H1 (cell line): ENCODE measurements at regions not wholly inside any gene's neighbourhood (a gene's known extent, or its start where the extent isn't known, plus 50 kb on each side); places are given as distances from the start of the nearest gene placed in this dataset.

Experiments
- CTCF ChIA-PET: fragments of 300-600 bp; sonication (Branson Sonifier 250); formaldehyde crosslinking; loops from one replicate; lab custom pipeline; 2021; ENCODE audit not compliant: partially characterized antibody; lab: Charles Lee
- POLR2A ChIA-PET: fragments of 300-600 bp; sonication (Branson Sonifier 250); formaldehyde crosslinking; loops from one replicate; lab custom pipeline; 2021; ENCODE audit warnings: inconsistent platforms; ENCODE audit not compliant: partially characterized antibody; lab: Charles Lee
- DNase-seq, 2 experiments: peaks; one replicate each; pipeline versions ENCODE4 v3.0.0 to v3.0.0-alpha.2; 2010 to 2022; ENCODE audit warnings: low spot score in 2 of 2, low read depth in 1 of 2, mixed read lengths in 1 of 2
- FAIRE-seq: peaks from 2 replicates; lab custom pipeline; 2011; peaks lifted over from hg19 to GRCh38; lab: Jason Lieb, UNC
- H2AFZ ChIP-seq: 2 replicates; pipeline ENCODE4 v1.8.1; 2012; ENCODE audit warnings: low read length, inconsistent platforms
- H2AK5ac ChIP-seq: 2 replicates; pipeline ENCODE4 v1.6.1; 2013; ENCODE audit warnings: low read depth, low read length
- H2BK120ac ChIP-seq: replicated peaks from 2 replicates; pipeline ENCODE3; 2013; ENCODE audit warnings: low read depth, low read length, inconsistent platforms
- H2BK12ac ChIP-seq: 2 replicates; pipeline ENCODE4 v1.6.1; 2013; ENCODE audit warnings: low read depth, low read length
- H2BK15ac ChIP-seq: 2 replicates; pipeline ENCODE4 v1.6.1; 2013; ENCODE audit warnings: low read length
- H2BK20ac ChIP-seq: 2 replicates; pipeline ENCODE4 v1.6.1; 2013; ENCODE audit warnings: low read length
- H2BK5ac ChIP-seq: 2 replicates; pipeline ENCODE4 v1.6.1; 2013; ENCODE audit warnings: low read depth, low read length
- H3K14ac ChIP-seq: 2 replicates; pipeline ENCODE4 v1.6.1; 2013; ENCODE audit warnings: inconsistent platforms; ENCODE audit not compliant: insufficient read length
- H3K18ac ChIP-seq: 2 replicates; pipeline ENCODE4 v1.6.1; 2013; ENCODE audit warnings: low read length; ENCODE audit errors: extremely low read depth
- H3K23ac ChIP-seq: 2 replicates; pipeline ENCODE4 v1.6.1; 2013; ENCODE audit warnings: inconsistent platforms; ENCODE audit not compliant: insufficient read length
- H3K23me2 ChIP-seq: 2 replicates; pipeline ENCODE4 v1.6.1; 2013; ENCODE audit warnings: low read depth, low read length
- H3K27ac ChIP-seq: 2 replicates; pipeline ENCODE4 v1.6.1; 2011; ENCODE audit warnings: low read depth, low read length, inconsistent platforms
- H3K27me3 ChIP-seq, 4 experiments: replicated peaks in 1 of 4; 1 replicate in 1 of 4; 2 replicates in 3 of 4; pipeline versions ENCODE4 v1.6.1 to v1.8.1; 2011 to 2013; ENCODE audit warnings: low read length in 3 of 4, mild to moderate bottlenecking in 3 of 4, inconsistent platforms in 2 of 4, mixed read lengths in 2 of 4, moderate library complexity in 1 of 4; ENCODE audit not compliant: control insufficient read depth in 3 of 4, insufficient read depth in 3 of 4; ENCODE audit errors: extremely low read depth in 1 of 4
- H3K36me3 ChIP-seq, 4 experiments: 2 replicates each; pipeline versions ENCODE4 v1.6.1 to v1.8.1; 2011 to 2013; ENCODE audit warnings: mild to moderate bottlenecking in 4 of 4, low read length in 3 of 4, moderate library complexity in 2 of 4, control low read depth in 1 of 4, inconsistent platforms in 1 of 4; ENCODE audit not compliant: insufficient read depth in 4 of 4, control insufficient read depth in 2 of 4
- H3K4ac ChIP-seq: replicated peaks from 2 replicates; pipeline ENCODE3; 2013; ENCODE audit warnings: low read length, low read depth, mixed read lengths, inconsistent platforms; ENCODE audit not compliant: insufficient read length
- H3K4me1 ChIP-seq, 4 experiments: replicated peaks in 1 of 4; 1 replicate in 1 of 4; 2 replicates in 3 of 4; pipeline versions ENCODE4 v1.6.1 to v1.8.1; 2011 to 2013; ENCODE audit warnings: low read length in 3 of 4, inconsistent platforms in 2 of 4, mixed read lengths in 1 of 4; ENCODE audit not compliant: insufficient read depth in 4 of 4, control insufficient read depth in 3 of 4
- H3K4me2 ChIP-seq, 2 experiments: 2 replicates each; pipeline versions ENCODE4 v1.6.1 to v1.8.1; 2011 to 2013; ENCODE audit warnings: low read depth in 2 of 2, low read length in 2 of 2, control low read depth in 1 of 2, inconsistent platforms in 1 of 2, mild to moderate bottlenecking in 1 of 2; ENCODE audit not compliant: insufficient read depth in 1 of 2
- H3K4me3 ChIP-seq, 4 experiments: fragments of 200-600, 300-600 bp in 1 of 4; sonication (generic), shearing (Covaris generic), sonication (Bioruptor Twin) in 1 of 4; 2 replicates each; pipeline versions ENCODE4 v1.5.1 to v1.8.1; 2011 to 2016; ENCODE audit warnings: low read length in 4 of 4, low read depth in 3 of 4, control low read depth in 2 of 4, inconsistent platforms in 2 of 4, mild to moderate bottlenecking in 2 of 4, mixed read lengths in 1 of 4, moderate library complexity in 1 of 4; ENCODE audit not compliant: insufficient read depth in 2 of 4; ENCODE audit errors: extremely low read depth in 1 of 4
- H3K56ac ChIP-seq: replicated peaks from 2 replicates; pipeline ENCODE3; 2013; ENCODE audit warnings: low read depth, mild to moderate bottlenecking, mixed read lengths, low read length, inconsistent platforms; ENCODE audit not compliant: insufficient read length
- H3K79me1 ChIP-seq: 2 replicates; pipeline ENCODE4 v1.6.1; 2013; ENCODE audit warnings: low read depth, low read length, control low read depth
- H3K79me2 ChIP-seq, 2 experiments: 2 replicates each; pipeline versions ENCODE4 v1.6.1 to v1.8.1; 2012 to 2013; ENCODE audit warnings: low read length in 2 of 2, mild to moderate bottlenecking in 2 of 2, inconsistent platforms in 1 of 2; ENCODE audit not compliant: insufficient read depth in 2 of 2, control insufficient read depth in 1 of 2
- H3K9ac ChIP-seq, 4 experiments: replicated peaks in 1 of 4; 1 replicate in 1 of 4; 2 replicates in 3 of 4; pipeline versions ENCODE4 v1.6.1 to v1.8.1; 2011 to 2013; ENCODE audit warnings: low read depth in 3 of 4, low read length in 3 of 4, control low read depth in 2 of 4, mild to moderate bottlenecking in 2 of 4, moderate library complexity in 2 of 4, inconsistent platforms in 1 of 4; ENCODE audit errors: extremely low read depth in 1 of 4
- H3K9me3 ChIP-seq, 2 experiments: 2 replicates each; pipeline versions ENCODE4 v1.6.1 to v1.8.1; 2012 to 2013; ENCODE audit warnings: mild to moderate bottlenecking in 2 of 2, moderate library complexity in 2 of 2, control low read depth in 1 of 2, inconsistent platforms in 1 of 2, low read depth in 1 of 2, low read length in 1 of 2, mixed read lengths in 1 of 2; ENCODE audit not compliant: insufficient read depth in 2 of 2
- H4K20me1 ChIP-seq, 2 experiments: replicated peaks in 1 of 2; 2 replicates each; pipeline versions ENCODE3 to v1.8.1; 2011 to 2013; ENCODE audit warnings: inconsistent platforms in 2 of 2, low read length in 2 of 2, mild to moderate bottlenecking in 1 of 2; ENCODE audit not compliant: insufficient read depth in 2 of 2, control insufficient read depth in 1 of 2
- H4K5ac ChIP-seq: 2 replicates; pipeline ENCODE4 v1.6.1; 2013; ENCODE audit warnings: low read length, low read depth, mixed read lengths, inconsistent platforms; ENCODE audit not compliant: insufficient read length
- H4K8ac ChIP-seq: 2 replicates; pipeline ENCODE4 v1.8.0; 2013; ENCODE audit warnings: mild to moderate bottlenecking, moderate library complexity, low read length, inconsistent platforms; ENCODE audit not compliant: insufficient read depth; ENCODE audit errors: extremely low read depth
- H4K91ac ChIP-seq: replicated peaks from 2 replicates; pipeline ENCODE3; 2013; ENCODE audit warnings: low read length, mixed read lengths, inconsistent platforms; ENCODE audit not compliant: insufficient read length
- BACH1 ChIP-seq: IDR thresholded peaks from 2 replicates; pipeline ENCODE4 v1.6.1; 2012; ENCODE audit warnings: low read length, improper control_type of control experiment
- BCL11A ChIP-seq, 2 experiments: IDR thresholded peaks; one replicate each; pipeline ENCODE4 v1.6.1; 2011; ENCODE audit warnings: low read depth in 2 of 2, low read length in 2 of 2, mild to moderate bottlenecking in 2 of 2
- CEBPB ChIP-seq: IDR thresholded peaks from 2 replicates; pipeline ENCODE4 v1.6.1; 2012; ENCODE audit warnings: low read depth, low read length
- EZH2 ChIP-seq: fragments of 200-600 bp; sonication (generic); IDR thresholded peaks from 2 replicates; pipeline ENCODE4 v1.7.1; 2012; ENCODE audit warnings: low read depth, mild to moderate bottlenecking, moderate library complexity, low read length, inconsistent platforms; ENCODE audit not compliant: severe bottlenecking
- GTF2F1 ChIP-seq: IDR thresholded peaks from 2 replicates; pipeline ENCODE4 v1.6.1; 2012; ENCODE audit warnings: low read depth, low read length, improper control_type of control experiment, borderline replicate concordance
- HDAC6 ChIP-seq: IDR thresholded peaks from one replicate; pipeline ENCODE4 v1.7.1; 2012; ENCODE audit warnings: low read depth, mild to moderate bottlenecking, inconsistent platforms, low read length, moderate library complexity
- NANOG ChIP-seq: IDR thresholded peaks from 2 replicates; pipeline ENCODE4 v1.6.1; 2011; ENCODE audit warnings: low read length, low read depth, mild to moderate bottlenecking, inconsistent platforms; ENCODE audit not compliant: insufficient read depth, poor library complexity, severe bottlenecking
- RAD21 ChIP-seq, 2 experiments: IDR thresholded peaks in 1 of 2; conservative IDR thresholded peaks in 1 of 2; 2 replicates each; pipeline ENCODE4 v1.6.1; 2011; ENCODE audit warnings: low read depth in 2 of 2, low read length in 2 of 2, improper control_type of control experiment in 1 of 2, inconsistent platforms in 1 of 2, mild to moderate bottlenecking in 1 of 2, moderate library complexity in 1 of 2
- RFX5 ChIP-seq: IDR thresholded peaks from 2 replicates; pipeline ENCODE4 v1.6.1; 2011; ENCODE audit warnings: low read depth, low read length, improper control_type of control experiment, borderline replicate concordance
- SIN3A ChIP-seq, 2 experiments: IDR thresholded peaks in 1 of 2; conservative IDR thresholded peaks in 1 of 2; 2 replicates each; pipeline ENCODE4 v1.6.1; 2011 to 2012; ENCODE audit warnings: low read length in 2 of 2, improper control_type of control experiment in 1 of 2, low read depth in 1 of 2, mild to moderate bottlenecking in 1 of 2
- SIRT6 ChIP-seq: IDR thresholded peaks from one replicate; pipeline ENCODE4 v1.7.1; 2012; ENCODE audit warnings: low read length, inconsistent platforms
- SIX5 ChIP-seq: IDR thresholded peaks from 2 replicates; pipeline ENCODE4 v1.6.1; 2011; ENCODE audit warnings: mild to moderate bottlenecking, low read depth, low read length
- TAF7 ChIP-seq: optimal IDR thresholded peaks from 2 replicates; pipeline ENCODE3; 2011; ENCODE audit warnings: low read depth, mild to moderate bottlenecking, inconsistent platforms, low read length, moderate library complexity, borderline replicate concordance
- TCF12 ChIP-seq: IDR thresholded peaks from 2 replicates; pipeline ENCODE4 v1.6.1; 2011; ENCODE audit warnings: low read depth, mild to moderate bottlenecking, low read length
- WGBS, 2 experiments: shearing (Covaris generic) in 1 of 2; methylation state at CpG; one replicate each; pipeline versions ENCODE4 v1.1.6 to v1.1.7; 2013 to 2015; ENCODE audit warnings: low lambda C conversion rate in 2 of 2, mixed read lengths in 2 of 2, inconsistent platforms in 1 of 2, low coverage in 1 of 2, missing lambda C conversion rate in 1 of 2; ENCODE audit not compliant: insufficient replicate concordance in 2 of 2, insufficient coverage in 1 of 2, insufficient read length in 1 of 2; ENCODE audit errors: extremely low coverage in 1 of 2, missing lambda C conversion rate in 1 of 2; 5-methylcytosine and 5-hydroxymethylcytosine counted together

DNA sequence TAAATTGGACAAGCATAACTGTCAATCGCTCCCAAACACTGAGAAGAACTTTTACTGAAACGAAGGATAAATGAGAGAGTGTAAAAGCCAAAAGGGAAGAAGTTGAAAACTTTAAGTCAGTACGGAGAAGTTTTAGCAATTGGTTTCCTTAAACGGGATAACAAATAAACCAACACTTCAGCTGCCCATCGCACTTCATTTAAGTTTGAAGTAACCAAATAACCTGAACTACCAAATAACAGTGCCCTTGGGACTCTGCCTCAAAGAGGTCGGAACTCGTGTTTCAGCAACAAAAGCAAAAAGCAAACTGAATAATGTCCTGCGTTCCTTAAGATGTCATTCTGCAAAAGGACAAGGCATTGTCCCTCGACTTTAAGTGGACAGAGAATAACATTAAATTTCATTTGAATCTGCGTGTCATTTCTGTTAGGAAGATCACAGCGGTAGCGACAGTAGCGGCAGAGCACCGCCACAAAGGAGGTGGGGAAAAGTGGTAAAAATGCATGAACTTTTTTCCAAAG lies 127.0 kb upstream of the C11orf58 start:
- Histone ChIP-seq H3K27me3 (peaks cover 63 to 96% (median 87%) of the 10 kb centered on the region in 4 experiments), H3K27ac (no peak overlapping the region), H4K91ac (no peak overlapping the region), H3K9me3 (no peaks in the 10 kb centered on the region), H3K9ac (no peak overlapping the region), H4K8ac (no peak overlapping the region), H2AK5ac (no peak overlapping the region), H3K4me2 (peak overlapping the region in 1 of 2 experiments; percentile 44; a peak in 1 of 4 replicates), H4K5ac (no peak overlapping the region), H3K4me3 (peak overlapping the region in 1 of 4 experiments; percentile 43; a peak in 1 of 8 replicates), H3K79me1 (no peaks in the 10 kb centered on the region), H2BK120ac (no peak overlapping the region), H2BK12ac (no peak overlapping the region), H2AFZ (no peak overlapping the region), H3K4me1 (peaks cover 0 to 24% (median 6%) of the 10 kb centered on the region in 4 experiments; a peak in 5 of 7 replicates), H3K79me2 (no peaks in the 10 kb centered on the region), H2BK15ac (no peak overlapping the region), H3K23ac (no peak overlapping the region), H3K56ac (no peak overlapping the region), H3K23me2 (peaks cover 20% of the 10 kb centered on the region), H4K20me1 (peaks cover 12 to 21% of the 10 kb centered on the region in 2 experiments), H3K4ac (no peak overlapping the region), H3K36me3 (peaks cover 0 to 6% (median 0%) of the 10 kb centered on the region in 4 experiments; a peak in 1 of 8 replicates), H2BK5ac (no peak overlapping the region), H3K14ac (no peak overlapping the region), H2BK20ac (no peak overlapping the region), H3K18ac (no peak overlapping the region)
- DNase-seq (no peak), FAIRE-seq (no peak)
- ChIA-PET CTCF (interaction anchor here (0.8 to 0.9 kb wide), 3 partner anchors 228 to 778 kb away, joined by 3 read pairs; no protein-coding TSS in a partner anchor), POLR2A (no interaction called here)
- 10% methylated on average over 14 of the region's 14 CpGs; no CpG with 5 or more reads in 1 of the 2 experiments for WGBS, 2 experiments
- TF ChIP-seq SIN3A (conservative IDR thresholded peaks at IDR 0.05 in 1 of 2, IDR thresholded peaks at IDR 0.05 in 1 of 2; ENCODE audit: low read depth in 1 of 2, low read length in 2 of 2) (no peak), SIX5 (no peak), BACH1 (no peak), EZH2 (peak; percentile 93), GTF2F1 (no peak), TAF7 (no peak), RFX5 (no peak), RAD21 (IDR thresholded peaks at IDR 0.05 in 1 of 2, conservative IDR thresholded peaks at IDR 0.05 in 1 of 2; ENCODE audit: low read depth in 2 of 2, low read length in 2 of 2) (no peak), NANOG (no peak), CEBPB (no peak), BCL11A (IDR thresholded peaks at IDR 0.05; ENCODE audit: low read depth in 2 of 2, low read length in 2 of 2) (no peak), SIRT6 (no peak), TCF12 (no peak), HDAC6 (no peak)
